NCI-H82 (cell line): ENCODE measurements at regions not wholly inside any gene's neighbourhood (a gene's known extent, or its start where the extent isn't known, plus 50 kb on each side); places are given as distances from the start of the nearest gene placed in this dataset.

Experiments
- DNase-seq: peaks from one replicate; lab custom pipeline; 2025; lab: John Stamatoyannopoulos, UW

GRCh38 chr15:53305101-53305500 is 454.4 kb downstream of the WDR72 start:
- DNase-seq: no peak

- no peak for DNase-seq
Observed at GRCh38 chr15:53297828-53298227, 461.6 kb downstream of the WDR72 start.

GRCh38 chr15:53296603-53297002 is 462.9 kb downstream of the WDR72 start:
- DNase-seq: peak; percentile 29

GRCh38 chr15:53295574-53295973 is 463.9 kb downstream of the WDR72 start:
- DNase-seq: no peak

- DNase-seq: no peak
Observed at GRCh38 chr15:53288542-53288941, 470.9 kb downstream of the WDR72 start.

GRCh38 chr15:53274630-53275029 is 484.5 kb upstream of the ONECUT1 start:
- no peak for DNase-seq

- no peak for DNase-seq
Observed at GRCh38 chr15:53272116-53272515, 482.0 kb upstream of the ONECUT1 start.

- DNase-seq: no peak
Observed at GRCh38 chr15:53266176-53266575, 476.0 kb upstream of the ONECUT1 start.

GRCh38 chr15:53260647-53261046 is 470.5 kb upstream of the ONECUT1 start:
- DNase-seq: no peak

- no peak for DNase-seq
Observed at GRCh38 chr15:53256457-53256856, 466.3 kb upstream of the ONECUT1 start.

- DNase-seq: no peak
Observed at GRCh38 chr15:53256043-53256442, 465.9 kb upstream of the ONECUT1 start.

GRCh38 chr15:53251996-53252395 is 461.9 kb upstream of the ONECUT1 start:
- peak; percentile 20 for DNase-seq

- no peak for DNase-seq
Observed at GRCh38 chr15:53251523-53251922, 461.4 kb upstream of the ONECUT1 start.

- no peak for DNase-seq
Observed at GRCh38 chr15:53247041-53247708, 457.0 kb upstream of the ONECUT1 start.

- no peak for DNase-seq
Observed at GRCh38 chr15:53246404-53246803, 456.3 kb upstream of the ONECUT1 start.

GRCh38 chr15:53233801-53234200 is 443.7 kb upstream of the ONECUT1 start:
- no peak for DNase-seq

- DNase-seq: no peak
Observed at GRCh38 chr15:53230473-53230872, 440.3 kb upstream of the ONECUT1 start.

GRCh38 chr15:53226559-53226958 is 436.4 kb upstream of the ONECUT1 start:
- no peak for DNase-seq

- DNase-seq: no peak
Observed at GRCh38 chr15:53225781-53226180, 435.6 kb upstream of the ONECUT1 start.

- DNase-seq: no peak
Observed at GRCh38 chr15:53224371-53224770, 434.2 kb upstream of the ONECUT1 start.

- DNase-seq: no peak
Observed at GRCh38 chr15:53223815-53224214, 433.7 kb upstream of the ONECUT1 start.

GRCh38 chr15:53218666-53219580 is 428.8 kb upstream of the ONECUT1 start:
- DNase-seq: no peak

- no peak for DNase-seq
Observed at GRCh38 chr15:53216036-53216435, 425.9 kb upstream of the ONECUT1 start.
